Colon (tissue), 2 donors: ENCODE measurements at regions not wholly inside any gene's neighbourhood (a gene's known extent, or its start where the extent isn't known, plus 50 kb on each side); places are given as distances from the start of the nearest gene placed in this dataset.
"Not testable (repeated sequence)": the region's sequence is repeated elsewhere in the genome, so short reads cannot be mapped to it uniquely, and the experiment has no call there.

ENCODE experiments used
- FAIRE-seq: peaks from 2 replicates; lab custom pipeline; 2012; peaks lifted over from hg19 to GRCh38; lab: Jason Lieb, UNC
- donor health status: control.
- donor health status: control.

GRCh38 chr12:75666126-75666938, 154.9 kb upstream of the KRR1 start:
- FAIRE-seq: no peak

- FAIRE-seq: no peak
Observed at GRCh38 chr12:75665216-75665615, 153.8 kb upstream of the KRR1 start.

- FAIRE-seq: no peak
Observed at GRCh38 chr12:75662511-75663159, 151.2 kb upstream of the KRR1 start.

GRCh38 chr12:75661908-75662307, 150.5 kb upstream of the KRR1 start:
- FAIRE-seq: no peak

- FAIRE-seq: no peak
Observed at GRCh38 chr12:75660805-75661404, 149.5 kb upstream of the KRR1 start.

- no peak for FAIRE-seq
Observed at GRCh38 chr12:75660107-75660530, 148.7 kb upstream of the KRR1 start.

GRCh38 chr12:75658901-75659823, 147.8 kb upstream of the KRR1 start:
- no peak for FAIRE-seq

GRCh38 chr12:75658286-75658685, 146.9 kb upstream of the KRR1 start:
- no peak for FAIRE-seq

- FAIRE-seq: no peak
Observed at GRCh38 chr12:75657831-75658230, 146.4 kb upstream of the KRR1 start.

GRCh38 chr12:75657354-75657753, 145.9 kb upstream of the KRR1 start:
- FAIRE-seq: not testable (repeated sequence)

- FAIRE-seq: no peak
Observed at GRCh38 chr12:75656648-75657047, 145.2 kb upstream of the KRR1 start.

- FAIRE-seq: no peak
Observed at GRCh38 chr12:75656210-75656609, 144.8 kb upstream of the KRR1 start.

GRCh38 chr12:75655315-75655806, 144.0 kb upstream of the KRR1 start:
- FAIRE-seq: no peak

- FAIRE-seq: no peak
Observed at GRCh38 chr12:75651342-75651695, 139.9 kb upstream of the KRR1 start.

GRCh38 chr12:75650595-75651341, 139.4 kb upstream of the KRR1 start:
- no peak for FAIRE-seq

- FAIRE-seq: no peak
Observed at GRCh38 chr12:75650100-75650499, 138.7 kb upstream of the KRR1 start.

- FAIRE-seq: no peak
Observed at GRCh38 chr12:75648856-75649255, 137.4 kb upstream of the KRR1 start.

- FAIRE-seq: no peak
Observed at GRCh38 chr12:75646329-75647210, 135.2 kb upstream of the KRR1 start.

GRCh38 chr12:75644472-75645072, 133.2 kb upstream of the KRR1 start:
- FAIRE-seq: no peak

- FAIRE-seq: not testable (repeated sequence)
Observed at GRCh38 chr12:75643119-75643518, 131.7 kb upstream of the KRR1 start.
